Esophagus muscularis mucosa (tissue), 3 donors: ENCODE measurements at regions not wholly inside any gene's neighbourhood (a gene's known extent, or its start where the extent isn't known, plus 50 kb on each side); places are given as distances from the start of the nearest gene placed in this dataset.

ENCODE experiments used
- CTCF ChIP-seq, 3 experiments: fragments of 200-600 bp in 2 of 3; fragments of 450-650 bp in 1 of 3; sonication (generic) in 2 of 3; IDR thresholded peaks; one replicate each; pipeline ENCODE4 v1.5.1; 2017 to 2019; ENCODE audit warnings: antibody characterized with exemption in 3 of 3, mild to moderate bottlenecking in 2 of 3, moderate library complexity in 1 of 3
- POLR2A ChIP-seq: fragments of 450-650 bp; IDR thresholded peaks from one replicate; pipeline ENCODE4 v1.6.1; 2017; ENCODE audit warnings: antibody characterized with exemption, moderate library complexity, mild to moderate bottlenecking, low read depth
- POLR2AphosphoS5 ChIP-seq, 2 donors: sonication (generic); formaldehyde crosslinking; IDR thresholded peaks; one replicate each; pipeline ENCODE4 v1.6.1; 2017; ENCODE audit warnings: antibody characterized with exemption in 2 of 2

- TF ChIP-seq CTCF (IDR thresholded peaks at IDR 0.05): no peak
- TF ChIP-seq POLR2AphosphoS5 (IDR thresholded peaks at IDR 0.05): no peak
- no peak for TF ChIP-seq POLR2A
Measured at GRCh38 chr6:145415616-145416015, 319.7 kb downstream of the EPM2A start.
